CD4-positive, alpha-beta T cell treated with Interleukin-6 at 100 ng/mL for 8 hours (primary cell): ENCODE measurements at regions not wholly inside any gene's neighbourhood (a gene's known extent, or its start where the extent isn't known, plus 50 kb on each side); places are given as distances from the start of the nearest gene placed in this dataset.

Experiments
- DNase-seq: peaks from one replicate; pipeline ENCODE4 v3.0.0-alpha.2; 2020; ENCODE audit warnings: mixed read lengths, low spot score

DNA sequence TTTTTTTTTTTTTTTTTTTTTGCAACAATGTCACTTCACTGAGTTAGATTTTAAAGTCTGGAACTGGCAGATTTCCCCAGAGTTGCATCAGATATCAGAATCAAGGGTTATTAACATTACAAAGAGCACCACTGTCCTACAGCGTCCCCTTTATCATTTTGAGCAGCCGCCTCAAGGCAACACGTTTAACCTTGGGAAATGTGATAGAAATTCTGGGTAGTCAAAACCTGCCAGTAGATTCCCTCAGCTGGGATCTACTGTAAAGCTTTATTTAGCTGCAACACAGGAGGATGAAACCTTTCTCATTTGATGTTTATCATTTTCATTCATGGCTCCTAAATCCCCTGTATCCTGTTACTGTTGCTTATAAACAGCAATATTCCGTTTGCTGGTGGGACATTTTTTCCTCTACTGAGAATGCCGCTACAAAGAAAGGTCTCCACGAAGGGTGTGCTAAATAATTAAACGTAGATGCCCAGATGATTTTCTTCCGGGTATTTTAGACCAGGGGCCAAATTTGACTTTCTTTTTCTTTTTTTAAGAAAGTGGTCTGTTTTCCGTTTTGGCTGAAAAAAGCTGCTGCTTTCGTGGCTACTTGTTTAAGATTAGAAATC lies 436.1 kb upstream of the GOT2 start:
- no peak for DNase-seq

DNA sequence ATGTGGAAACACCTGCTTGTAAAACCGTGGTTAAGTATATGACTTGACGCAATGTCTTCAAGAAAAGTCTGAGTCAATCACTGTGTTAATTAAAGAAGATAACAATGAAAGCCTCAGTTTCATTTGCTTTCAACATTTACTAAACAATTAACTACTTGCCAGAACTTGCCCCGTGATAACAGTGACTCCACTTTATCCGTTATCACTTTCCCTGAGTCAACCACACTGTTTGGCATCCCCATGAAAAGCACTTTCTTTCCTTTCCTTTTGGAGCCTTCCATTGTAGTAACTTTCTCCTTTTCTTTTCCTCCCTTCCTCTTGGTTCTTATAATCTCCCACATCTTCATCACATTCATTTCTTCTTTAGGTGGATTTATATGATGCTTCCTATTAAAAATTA lies 435.1 kb upstream of the GOT2 start:
- no peak for DNase-seq

DNA sequence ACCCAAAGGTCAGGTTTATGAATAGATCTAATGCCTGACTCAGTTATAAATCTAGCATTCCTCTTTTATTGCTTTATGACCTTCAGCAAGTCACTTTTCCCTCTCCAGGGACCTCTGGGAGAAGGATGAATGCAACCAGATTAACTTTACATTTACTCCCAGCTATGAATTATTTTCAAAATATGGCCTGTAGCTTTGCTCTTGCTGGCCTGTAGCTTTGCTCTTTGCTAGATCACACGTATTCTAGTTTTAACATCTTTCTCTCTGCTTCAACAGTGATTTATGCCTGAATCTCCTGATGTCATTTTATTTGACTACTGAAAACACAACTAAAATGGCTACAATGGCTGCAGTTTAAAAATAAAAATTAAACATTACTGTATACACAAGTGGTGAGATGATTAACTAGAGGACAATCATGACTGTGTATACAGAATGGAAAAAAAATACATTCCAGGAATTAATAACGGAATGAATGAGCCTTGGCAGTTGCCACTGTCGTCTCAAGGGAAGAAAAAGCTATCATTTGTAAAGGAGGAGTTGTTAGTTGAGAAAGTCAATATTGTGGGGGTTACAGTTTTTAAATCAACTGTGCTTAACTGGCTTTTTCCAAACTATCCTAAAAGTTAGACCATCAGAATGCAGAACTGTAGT lies 434.5 kb upstream of the GOT2 start:
- no peak for DNase-seq

DNA sequence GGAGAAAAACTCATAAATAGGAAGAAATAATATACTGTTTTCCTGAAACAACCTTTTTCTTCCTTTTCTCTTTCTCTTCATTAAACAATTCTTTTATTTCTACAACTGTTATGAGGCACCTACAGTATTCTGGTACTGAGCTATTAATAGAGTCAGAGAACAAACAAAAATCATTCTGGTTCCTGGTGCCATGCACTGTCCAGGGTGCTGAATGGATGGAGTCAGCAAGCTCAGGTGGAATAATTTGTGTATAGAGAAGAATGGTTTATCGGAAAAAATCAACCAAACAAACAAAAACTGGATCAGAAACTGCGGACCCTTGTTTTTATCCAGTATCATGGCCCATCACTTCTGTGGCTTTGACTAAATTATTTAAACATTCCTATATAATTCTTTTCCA lies 430.3 kb upstream of the GOT2 start:
- DNase-seq, result no peak

DNA sequence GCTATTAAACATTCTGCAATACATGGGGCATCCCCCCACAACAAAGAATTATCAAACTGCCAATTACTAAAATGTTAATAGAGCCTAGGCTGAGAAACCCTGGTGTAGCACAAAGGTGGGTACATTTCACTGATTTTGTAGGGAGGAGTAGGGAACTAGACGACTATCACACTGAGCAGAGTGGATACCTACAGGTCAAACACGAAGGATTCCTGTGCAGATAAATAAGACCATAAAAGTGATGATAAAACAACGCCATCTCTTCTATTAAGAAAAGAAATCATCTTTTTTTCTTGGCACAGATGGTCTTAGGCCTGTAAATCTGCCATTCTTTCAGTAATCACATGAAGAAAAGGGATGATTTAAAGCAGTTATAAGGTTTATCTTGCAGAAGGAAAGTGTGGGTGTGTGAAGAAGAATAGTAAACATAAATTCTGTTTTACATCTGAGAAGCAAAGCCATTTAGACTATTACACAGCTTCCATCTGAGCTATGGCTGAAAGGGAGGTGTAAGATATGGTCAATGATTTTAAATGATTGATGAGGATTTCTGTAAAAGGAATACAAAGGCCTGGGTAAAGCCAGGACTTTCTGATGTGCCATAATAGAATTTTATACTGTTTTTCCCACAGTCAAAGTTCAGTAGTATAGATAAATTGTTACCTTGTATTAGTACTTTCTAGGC lies 429.4 kb upstream of the GOT2 start:
- DNase-seq, result no peak

DNA sequence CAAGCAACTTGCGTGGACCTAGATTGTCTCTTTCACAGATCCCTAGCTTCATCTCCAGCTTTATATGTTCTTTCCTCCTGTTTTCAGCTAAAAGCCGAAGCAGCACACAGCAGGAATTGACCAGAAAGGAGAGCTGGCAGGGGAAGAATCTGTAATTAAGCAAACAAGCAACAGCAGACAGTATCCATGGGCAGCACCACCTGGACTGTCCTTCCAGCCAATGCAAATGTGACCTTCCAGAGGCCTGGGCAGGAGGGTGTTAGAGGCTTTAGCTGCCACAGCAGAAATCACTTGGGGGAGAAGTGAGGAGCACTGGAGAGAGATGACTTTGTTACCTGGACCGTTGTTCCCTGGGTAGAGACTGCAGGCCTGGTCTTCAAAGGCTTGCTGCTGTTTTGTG lies 427.6 kb upstream of the GOT2 start:
- DNase-seq, result no peak

DNA sequence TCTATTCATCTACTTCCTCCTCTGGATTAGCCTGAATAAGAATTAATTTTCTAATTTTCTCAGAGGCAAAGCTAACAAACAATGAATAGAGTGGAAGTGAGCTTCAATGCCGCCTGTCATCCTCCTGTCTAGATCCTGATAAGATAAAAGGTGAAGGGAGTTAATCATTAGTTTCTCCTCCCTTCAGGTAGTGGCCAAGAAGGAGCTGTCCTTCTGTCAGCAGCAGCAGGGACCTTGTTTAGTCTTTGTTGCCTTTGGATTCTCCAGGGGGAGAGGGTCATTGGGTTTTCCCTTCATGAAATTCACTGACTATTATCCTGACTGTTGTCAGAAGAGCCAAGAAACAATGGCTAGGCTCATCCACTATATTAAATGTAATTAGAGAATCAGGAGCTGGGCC lies 420.2 kb upstream of the GOT2 start:
- DNase-seq, result no peak

DNA sequence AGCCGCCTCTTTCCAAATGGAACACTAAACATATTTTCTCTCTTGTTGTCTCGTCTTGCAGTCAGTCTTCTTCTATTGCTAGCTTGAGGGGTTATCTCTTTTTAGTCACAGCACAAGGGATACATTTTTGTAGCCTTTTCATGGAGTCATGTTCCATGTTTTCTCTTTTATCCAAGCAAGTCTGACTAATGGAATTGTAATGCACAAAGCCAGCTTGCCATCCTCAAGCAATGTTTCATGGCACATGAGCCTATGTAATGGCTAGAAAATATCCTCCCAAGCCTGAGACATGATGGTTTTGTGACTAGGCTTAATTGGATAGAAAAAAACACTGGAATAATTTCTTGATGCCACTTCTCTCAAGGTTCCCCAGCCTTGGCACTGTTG lies 414.6 kb upstream of the GOT2 start:
- DNase-seq, result no peak

DNA sequence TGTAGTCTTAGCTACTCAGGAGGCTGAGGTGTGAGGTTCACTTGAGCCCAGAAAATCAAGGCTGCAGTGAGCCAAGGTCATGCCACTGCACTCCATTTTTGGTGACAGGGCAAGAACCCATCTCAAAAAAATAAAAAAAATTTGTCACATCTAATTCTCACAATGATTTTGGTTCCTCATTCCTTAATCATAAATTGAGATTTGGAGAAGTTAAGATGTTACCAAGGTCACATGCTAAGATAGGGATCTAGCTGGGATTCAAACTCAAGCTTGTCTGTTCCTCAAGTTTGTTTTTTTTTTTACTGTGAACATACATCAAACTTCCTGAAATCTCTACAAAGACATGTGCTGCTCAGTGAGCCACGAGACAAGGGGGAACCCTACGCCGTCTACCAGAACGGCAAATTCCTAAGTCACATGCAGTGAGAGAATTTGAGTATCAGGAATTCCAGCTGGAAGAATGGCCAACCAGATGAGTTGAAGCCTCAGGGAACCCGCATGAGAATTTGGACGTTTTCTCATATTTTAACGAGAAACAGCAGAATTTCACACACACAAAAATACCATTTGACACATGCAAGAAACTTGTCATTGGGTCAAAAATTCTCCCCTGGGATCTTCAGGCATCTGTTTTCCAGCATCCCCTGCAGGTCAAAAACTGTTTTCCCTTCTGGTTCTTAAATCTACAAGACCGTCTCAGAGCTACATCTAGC lies 414.1 kb upstream of the GOT2 start:
- DNase-seq, result no peak

DNA sequence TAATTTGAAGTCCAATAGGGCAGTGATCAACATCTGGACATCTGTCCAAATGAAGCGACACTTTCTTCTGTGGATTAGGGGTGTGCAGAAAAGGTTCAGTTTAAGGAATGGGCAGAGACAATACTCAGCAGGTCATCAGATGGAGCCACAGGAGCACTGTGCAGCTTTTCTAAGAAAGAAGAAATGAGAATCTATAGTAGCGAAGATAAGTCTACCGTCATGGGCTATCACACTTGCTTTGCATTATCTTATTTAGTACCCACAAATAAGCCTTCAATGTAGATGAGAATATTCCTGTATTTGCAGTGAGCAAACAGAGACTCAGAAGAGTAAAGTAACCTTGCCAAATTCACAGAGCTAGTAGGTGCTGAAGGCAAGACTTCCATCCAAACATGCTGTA lies 412.0 kb upstream of the GOT2 start:
- DNase-seq, result no peak

DNA sequence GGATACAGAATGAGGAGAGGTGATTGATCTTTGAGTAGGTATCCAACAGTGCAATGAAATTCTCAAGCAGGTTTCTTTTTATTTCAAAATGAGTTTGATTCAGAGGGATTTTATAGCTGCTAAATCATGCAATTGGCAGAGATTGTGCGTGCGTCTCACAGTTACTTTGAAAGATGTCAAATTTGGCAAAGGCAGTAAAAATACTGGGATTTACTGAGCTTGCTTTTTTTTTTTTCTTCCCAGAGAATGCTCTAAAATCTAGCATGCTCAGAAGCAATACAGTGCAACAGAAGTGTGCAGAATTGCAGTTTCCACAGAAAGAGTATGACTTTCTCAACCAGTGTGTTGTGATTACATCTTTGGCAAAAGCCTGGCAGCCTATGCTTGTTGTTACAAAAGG lies 410.7 kb upstream of the GOT2 start:
- no peak for DNase-seq

DNA sequence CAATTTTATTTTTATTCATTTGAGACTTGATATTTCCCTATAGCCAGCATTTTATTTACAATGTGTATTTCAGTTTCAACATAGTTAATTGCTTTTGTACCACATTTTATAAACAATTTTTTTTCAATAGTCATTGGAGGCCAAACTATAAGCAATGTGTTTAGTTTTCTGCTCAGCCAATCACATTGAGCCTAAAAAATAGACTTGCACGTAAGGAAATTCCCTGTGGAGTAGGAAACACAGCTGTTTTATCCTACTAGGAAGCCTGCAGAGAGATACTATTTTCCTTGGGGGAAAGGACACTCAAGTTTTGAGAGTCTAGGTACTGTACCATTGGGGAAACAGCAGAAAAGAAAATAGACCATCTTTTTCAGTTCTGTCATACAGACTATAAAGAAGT lies 410.2 kb upstream of the GOT2 start:
- DNase-seq, result no peak

DNA sequence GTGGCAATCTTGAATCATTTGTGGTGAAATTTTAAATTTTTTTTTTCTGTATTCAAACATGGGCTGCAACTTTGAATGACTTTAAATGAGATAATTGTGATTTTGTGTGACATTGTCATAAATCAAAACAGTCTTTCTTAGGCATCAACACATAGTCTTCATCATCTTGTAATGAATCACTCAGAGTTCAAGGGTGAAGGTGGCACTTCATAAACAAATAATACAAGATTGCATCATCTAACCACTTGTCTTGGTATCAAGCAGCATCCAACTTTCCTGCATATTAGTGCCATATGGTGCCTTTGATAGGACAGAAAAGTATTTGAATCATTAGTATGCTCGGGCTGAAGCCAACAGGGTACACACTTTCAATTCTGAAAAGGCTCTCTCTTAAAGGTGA lies 392.4 kb upstream of the GOT2 start:
- DNase-seq, result no peak

DNA sequence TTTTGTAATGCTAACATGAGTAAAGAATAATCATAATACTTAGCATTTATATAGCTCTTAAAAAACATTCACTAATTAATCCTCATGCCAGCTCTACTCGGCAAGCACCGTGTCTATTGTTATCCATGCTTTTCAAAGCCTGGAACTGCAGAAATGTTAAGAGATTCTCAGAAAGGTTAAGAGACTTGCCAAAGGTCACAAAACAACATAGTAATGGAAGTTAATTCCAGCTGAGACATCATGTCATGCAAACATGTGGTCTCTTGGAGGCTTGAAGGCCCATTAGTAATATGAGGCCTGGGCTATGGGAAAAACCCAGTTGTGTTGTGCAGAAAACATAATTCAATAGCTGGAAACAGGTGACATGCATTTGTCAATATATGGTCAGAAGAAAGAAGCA lies 389.9 kb upstream of the GOT2 start:
- no peak for DNase-seq

DNA sequence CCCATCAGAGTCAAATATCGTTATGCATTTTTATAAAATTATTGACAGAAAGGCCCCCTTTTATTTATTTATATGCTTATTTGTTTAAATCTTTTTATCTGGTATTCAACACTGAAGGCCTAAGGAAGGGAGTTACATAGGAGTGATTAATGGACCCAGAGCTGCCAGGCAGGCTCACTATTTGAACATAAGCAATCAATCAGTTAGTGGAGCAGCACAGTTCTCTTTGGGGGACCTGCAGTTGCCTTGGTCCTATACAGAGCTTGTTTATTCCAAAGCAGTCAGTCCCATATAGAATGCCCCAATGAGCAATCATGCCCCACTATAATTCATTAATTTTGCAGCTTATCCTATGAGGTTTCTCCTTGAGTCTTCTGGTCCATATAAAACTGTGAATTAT lies 389.4 kb upstream of the GOT2 start:
- no peak for DNase-seq

DNA sequence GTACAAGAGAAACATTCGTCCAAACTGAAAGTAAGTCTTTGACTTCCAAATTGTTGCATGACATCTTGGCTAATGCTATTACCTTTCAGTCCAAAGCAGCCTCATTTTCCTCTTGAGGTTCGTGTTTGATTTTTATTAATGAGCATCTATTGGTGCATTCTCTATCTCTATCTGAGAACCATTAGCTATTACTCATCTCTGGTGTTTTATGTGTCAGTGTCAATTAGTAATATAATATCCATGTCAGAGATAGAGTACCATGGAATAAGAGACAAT lies 388.1 kb upstream of the GOT2 start:
- no peak for DNase-seq

DNA sequence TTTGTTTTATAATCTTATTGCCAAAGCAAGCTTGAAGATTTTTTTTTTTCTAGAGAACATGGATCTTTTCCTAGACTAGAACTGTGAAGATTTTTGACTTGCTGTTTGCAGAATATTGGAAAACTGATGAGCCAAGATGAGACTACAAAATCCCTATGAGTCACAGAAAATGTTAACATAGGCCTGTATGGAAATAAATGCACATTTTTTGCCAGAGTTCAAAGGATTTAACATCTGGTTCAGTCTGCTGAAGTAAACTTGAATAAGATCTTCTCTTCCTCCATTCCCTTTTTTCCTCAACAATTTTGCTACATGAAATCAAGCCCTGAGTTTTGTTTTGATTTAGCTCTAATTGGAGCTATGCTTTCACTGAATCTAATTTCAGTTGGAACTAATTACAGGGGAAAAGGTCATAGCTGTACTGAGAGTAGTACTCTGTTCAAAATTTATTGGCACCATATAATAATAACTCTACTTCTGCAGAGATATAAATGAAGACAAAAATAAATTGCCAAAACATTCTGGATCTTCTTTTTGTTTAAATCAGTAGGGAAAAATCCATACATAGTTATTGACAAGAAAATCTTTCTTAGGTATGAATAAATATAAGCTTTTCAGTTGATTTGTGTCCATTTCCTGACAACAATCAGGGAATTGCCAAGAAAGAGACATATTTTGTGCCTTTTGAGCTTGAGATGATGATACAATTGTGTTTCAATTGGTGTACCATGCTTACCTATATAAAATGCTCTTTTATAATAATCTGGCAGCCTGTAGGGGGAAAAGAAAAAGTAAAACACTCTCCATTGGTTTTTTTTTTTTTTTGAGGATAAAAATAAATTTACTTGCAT lies 387.5 kb upstream of the GOT2 start:
- DNase-seq, result no peak

DNA sequence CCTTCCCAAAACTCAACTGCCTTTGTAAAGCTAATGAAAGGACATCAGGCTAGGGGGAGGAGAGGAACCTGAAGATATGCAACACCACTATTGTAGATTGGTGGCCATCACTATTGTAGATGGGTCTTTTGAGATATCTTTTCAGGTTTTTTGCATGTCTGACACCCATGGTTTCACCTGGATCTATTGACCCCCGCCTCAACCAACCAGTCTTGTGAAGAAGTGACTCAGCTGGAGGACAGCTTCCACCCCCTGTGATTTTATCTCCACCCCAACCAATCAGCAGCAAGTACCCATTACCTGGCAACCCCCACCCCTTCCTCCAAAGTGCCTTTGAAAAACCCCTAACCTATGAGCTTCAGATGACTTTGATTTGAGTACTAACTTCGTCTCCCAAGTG lies 382.6 kb upstream of the GOT2 start:
- no peak for DNase-seq

DNA sequence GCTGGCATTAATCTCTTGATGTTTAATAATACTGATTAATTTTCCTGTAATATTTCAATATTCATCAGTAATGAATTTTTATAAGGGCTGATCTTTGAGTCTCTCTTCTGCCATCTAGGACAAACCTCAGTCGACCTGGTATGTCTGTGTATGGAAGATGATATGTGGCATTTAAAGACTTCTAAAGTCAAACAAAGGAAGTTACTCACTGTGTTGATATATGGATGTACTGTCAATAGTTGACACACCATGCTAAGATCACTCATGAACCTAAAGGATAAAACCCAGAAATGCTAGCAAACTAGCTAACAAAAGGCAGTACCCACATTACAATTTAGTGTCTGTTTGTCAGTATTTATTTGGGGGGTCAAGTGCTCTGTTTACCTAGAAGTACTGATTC lies 380.7 kb upstream of the GOT2 start:
- no peak for DNase-seq

DNA sequence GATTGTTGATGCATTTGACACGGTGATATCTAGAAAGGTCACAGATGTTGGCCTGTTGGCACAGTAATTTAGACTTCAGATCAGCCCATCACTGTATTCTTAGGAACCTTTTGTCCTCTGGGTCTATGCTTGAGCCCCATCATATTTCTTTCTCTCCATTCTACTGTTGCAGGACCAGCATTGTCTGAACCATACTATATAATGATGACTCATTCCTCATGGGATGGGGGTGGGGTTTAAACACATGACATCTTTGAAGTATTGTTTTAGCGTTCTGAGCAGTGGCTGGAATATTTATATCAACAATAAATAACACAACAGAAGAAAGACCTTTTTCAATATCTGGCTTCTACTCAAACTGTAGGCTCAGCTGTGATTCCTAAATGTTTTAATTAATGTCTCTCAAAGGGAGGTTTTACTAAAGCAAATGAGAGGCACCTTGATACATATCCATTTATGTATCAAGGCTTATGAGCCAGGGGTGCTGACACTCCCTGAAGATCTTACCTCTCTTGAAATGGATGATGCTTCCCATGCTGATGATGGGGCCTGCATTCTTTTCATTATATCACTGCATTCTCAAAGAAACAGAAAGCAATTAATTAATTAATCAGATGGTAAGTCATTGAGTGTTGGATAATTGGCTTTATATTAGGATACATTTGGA lies 379.0 kb upstream of the GOT2 start:
- DNase-seq, result no peak

DNA sequence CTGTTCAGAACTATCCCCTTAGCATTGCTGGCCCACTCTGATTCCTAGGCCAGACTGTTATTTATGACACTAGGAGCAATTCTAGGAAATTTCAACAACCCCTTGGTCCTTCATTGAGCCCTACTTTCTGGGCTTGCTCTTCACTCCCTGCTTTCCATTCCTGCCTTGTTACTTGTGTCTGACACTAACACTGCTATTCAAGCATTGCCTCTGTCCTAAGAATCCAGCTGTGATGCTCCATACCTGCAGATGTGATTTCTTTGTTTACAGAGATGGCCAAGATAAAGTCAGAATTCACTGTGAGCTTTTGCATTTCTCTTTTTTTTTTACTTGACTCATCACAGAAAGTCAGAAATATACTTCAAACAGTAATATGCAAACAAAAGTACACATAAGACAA lies 377.2 kb upstream of the GOT2 start:
- DNase-seq, result no peak

DNA sequence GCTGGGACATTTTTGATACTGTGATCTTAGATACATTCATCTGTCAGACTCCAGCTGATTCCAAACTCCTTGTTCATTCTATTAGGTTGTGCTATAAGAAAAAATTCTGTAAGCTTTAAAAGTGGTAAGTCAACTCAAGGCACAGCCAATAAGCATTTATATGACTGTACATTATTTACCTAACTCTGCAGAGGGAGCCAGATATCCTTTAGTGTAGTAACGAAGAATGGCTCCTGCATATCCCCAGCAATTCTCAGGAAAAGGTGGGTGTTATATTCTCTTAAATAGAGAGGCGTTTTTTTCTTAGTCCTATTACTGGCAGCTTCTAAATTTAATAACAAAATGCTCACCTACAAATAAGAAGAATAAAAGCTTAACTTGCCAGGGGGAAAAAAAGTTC lies 374.3 kb upstream of the GOT2 start:
- no peak for DNase-seq
